ENCODE measurements at regions not wholly inside any gene's neighbourhood (a gene's known extent, or its start where the extent isn't known, plus 50 kb on each side); places are given as distances from the start of the nearest gene placed in this dataset.

GRCh38 chr13:21960108-21960507 is 289.2 kb downstream of the FGF9 start (continued):
- no peak for TF ChIP-seq PPARD (CRISPR knock-in tag; IDR thresholded peaks at IDR 0.05)
- no peak for TF ChIP-seq ZNF134 (CRISPR knock-in tag; conservative IDR thresholded peaks at IDR 0.05)
- no peak for TF ChIP-seq HNRNPK (IDR thresholded peaks at IDR 0.05; ENCODE audit: low read depth, low read length, poor library complexity, severe bottlenecking)
- no peak for TF ChIP-seq U2AF1 (optimal IDR thresholded peaks at IDR 0.05; ENCODE audit: low read depth, low read length)
- TF ChIP-seq MNT (conservative IDR thresholded peaks at IDR 0.05) = no peak
- TF ChIP-seq RAD51 (IDR thresholded peaks at IDR 0.05; ENCODE audit: borderline replicate concordance, low read depth) = no peak
- TF ChIP-seq MAFF (IDR thresholded peaks at IDR 0.05; ENCODE audit: low read length) = no peak
- no peak for TF ChIP-seq HDAC1 (IDR thresholded peaks at IDR 0.05)
- no peak for TF ChIP-seq DIDO1 (tag; IDR thresholded peaks at IDR 0.05; ENCODE audit: low read depth)

- Histone ChIP-seq H4K20me1 (replicated peaks; ENCODE audit: control insufficient read depth, insufficient read depth, low read length) (no peaks in the 10 kb centered on the region), H3K9ac (ENCODE audit: insufficient read depth in 1 of 2, low read depth in 2 of 2, low read length in 2 of 2) (no peak overlapping the region), H3K4me1 (replicated peaks in 1 of 2; ENCODE audit: control insufficient read depth in 2 of 2, insufficient read depth in 2 of 2, low read length in 2 of 2) (no peaks in the 10 kb centered on the region), H3K4me2 (ENCODE audit: insufficient read depth, low read length) (no peak overlapping the region), H3K27me3 (ENCODE audit: control insufficient read depth in 2 of 2, insufficient read depth in 2 of 2, low read length in 2 of 2) (no peaks in the 10 kb centered on the region; a peak in 1 of 5 replicates), H3K9me1 (ENCODE audit: control insufficient read depth, insufficient read depth, low read length) (no peaks in the 10 kb centered on the region), H2AFZ (ENCODE audit: low read depth, low read length) (no peak overlapping the region), H3K4me3 (no peak overlapping the region), H3K9me3 (replicated peaks; ENCODE audit: control insufficient read depth, insufficient read depth, low read depth, low read length) (no peaks in the 10 kb centered on the region), H3K79me2 (ENCODE audit: control insufficient read depth, insufficient read depth, low read length) (no peaks in the 10 kb centered on the region), H3K36me3 (ENCODE audit: control insufficient read depth, insufficient read depth, low read length) (no peaks in the 10 kb centered on the region), H3K27ac (ENCODE audit: extremely low read depth, low read depth, low read length) (no peak overlapping the region)
- no peak for FAIRE-seq
- ATAC-seq = no peak
- POLR2A ChIA-PET = no interaction called here
- 0% methylated on average over 5 of the region's 5 CpGs for WGBS (ENCODE audit: insufficient coverage, low coverage, missing lambda C conversion rate)
- no peak for DNase-seq (ENCODE audit: extremely low read depth in 1 of 4, low spot score in 3 of 4)
- intact Hi-C loops (cut with micrococcal nuclease) = no loop called here
- CTCF ChIA-PET (ENCODE audit: low intra/inter-chr PET ratio) = no interaction called here
- in situ Hi-C loops (cut with MboI) = no loop called here
- BruUV-seq (replicated peaks) = no TSS peak
- TF ChIP-seq PML (IDR thresholded peaks at IDR 0.05; ENCODE audit: low read length) (no peak), KLF1 (tag; IDR thresholded peaks at IDR 0.05) (no peak), PCBP2 (IDR thresholded peaks at IDR 0.05; ENCODE audit: low read depth, low read length, poor library complexity, severe bottlenecking) (no peak), ZNF609 (CRISPR knock-in tag; IDR thresholded peaks at IDR 0.05; ENCODE audit: borderline replicate concordance) (no peak)
- TF ChIP-seq, protein P1, sequence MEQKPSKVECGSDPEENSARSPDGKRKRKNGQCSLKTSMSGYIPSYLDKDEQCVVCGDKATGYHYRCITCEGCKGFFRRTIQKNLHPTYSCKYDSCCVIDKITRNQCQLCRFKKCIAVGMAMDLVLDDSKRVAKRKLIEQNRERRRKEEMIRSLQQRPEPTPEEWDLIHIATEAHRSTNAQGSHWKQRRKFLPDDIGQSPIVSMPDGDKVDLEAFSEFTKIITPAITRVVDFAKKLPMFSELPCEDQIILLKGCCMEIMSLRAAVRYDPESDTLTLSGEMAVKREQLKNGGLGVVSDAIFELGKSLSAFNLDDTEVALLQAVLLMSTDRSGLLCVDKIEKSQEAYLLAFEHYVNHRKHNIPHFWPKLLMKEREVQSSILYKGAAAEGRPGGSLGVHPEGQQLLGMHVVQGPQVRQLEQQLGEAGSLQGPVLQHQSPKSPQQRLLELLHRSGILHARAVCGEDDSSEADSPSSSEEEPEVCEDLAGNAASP (IDR thresholded peaks at IDR 0.05) = no peak
Measured at GRCh38 chr13:21964686-21965085, 293.8 kb downstream of the FGF9 start.
